ENCODE measurements at regions not wholly inside any gene's neighbourhood (a gene's known extent, or its start where the extent isn't known, plus 50 kb on each side); places are given as distances from the start of the nearest gene placed in this dataset.

DNA sequence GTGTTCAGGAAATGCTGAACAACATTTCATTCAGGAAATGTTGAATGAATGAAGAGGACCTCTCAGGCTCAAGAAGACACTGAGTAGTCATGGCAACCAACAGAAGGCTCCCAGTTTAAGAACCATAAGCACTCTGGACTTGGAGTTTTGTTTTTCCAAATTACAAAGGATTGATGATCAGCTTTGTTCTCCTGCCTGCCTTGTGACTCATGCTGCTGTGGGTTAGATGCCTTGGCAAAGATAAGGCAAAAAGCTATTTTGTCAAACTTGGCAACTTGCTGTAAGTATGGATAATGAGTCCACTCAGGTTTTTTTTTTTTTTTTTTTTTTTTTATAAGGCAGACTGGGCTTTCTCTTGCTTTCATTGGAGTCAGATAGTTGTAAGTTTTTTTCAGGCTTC lies 365.0 kb downstream of the TMEM232 start:
- TF ChIP-seq POLR2A (IDR thresholded peaks at IDR 0.05; ENCODE audit: low read length) = no peak
- TF ChIP-seq GATA1 (IDR thresholded peaks at IDR 0.05; ENCODE audit: low read depth, low read length) = no peak
